NCI-H345 treated with DMSO at 0.1 percent for 48 hours (cell line): ENCODE measurements at regions not wholly inside any gene's neighbourhood (a gene's known extent, or its start where the extent isn't known, plus 50 kb on each side); places are given as distances from the start of the nearest gene placed in this dataset.
"Not testable (repeated sequence)": the region's sequence is repeated elsewhere in the genome, so short reads cannot be mapped to it uniquely, and the experiment has no call there.

ENCODE experiments used
- DNase-seq: peaks from one replicate; lab custom pipeline; 2025; ENCODE audit not compliant: unreplicated experiment; lab: John Stamatoyannopoulos, UW

DNA sequence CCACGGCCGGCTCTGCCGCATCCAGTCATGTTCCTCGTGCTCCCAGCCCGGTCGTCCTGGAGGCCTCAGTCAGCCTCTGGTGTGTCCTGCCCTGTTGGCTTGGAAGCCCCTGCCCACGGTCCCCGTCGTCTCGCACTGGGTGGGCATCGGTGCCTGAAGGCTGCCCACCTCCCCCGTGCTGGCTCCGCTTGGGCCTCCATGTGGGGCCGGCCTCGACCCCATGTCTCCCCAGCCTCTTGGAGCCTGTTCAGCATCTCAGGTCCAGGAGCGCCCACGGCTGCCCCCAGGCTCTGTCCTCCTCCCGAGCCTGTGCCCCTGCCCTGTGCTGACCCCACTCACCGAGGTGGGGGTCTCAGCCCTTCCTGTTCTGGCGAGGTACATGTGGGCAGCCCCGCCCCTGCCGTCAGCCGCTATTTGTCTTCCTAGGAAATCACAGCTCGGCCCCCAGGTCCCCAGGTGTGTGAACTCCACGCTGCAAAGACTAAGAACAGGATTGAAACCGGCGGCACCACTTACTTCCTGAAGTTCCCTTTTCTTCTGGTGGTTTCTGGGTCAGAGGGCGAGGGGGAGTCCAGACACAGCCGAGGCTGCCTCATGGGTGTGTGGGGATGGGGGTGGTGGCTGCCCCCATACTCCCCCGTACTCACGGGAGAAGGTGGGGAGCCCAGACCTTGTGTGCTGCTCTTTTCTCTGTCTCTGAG, 221.3 kb downstream of the TMEM121 start:
- DNase-seq, result not testable (repeated sequence)

DNA sequence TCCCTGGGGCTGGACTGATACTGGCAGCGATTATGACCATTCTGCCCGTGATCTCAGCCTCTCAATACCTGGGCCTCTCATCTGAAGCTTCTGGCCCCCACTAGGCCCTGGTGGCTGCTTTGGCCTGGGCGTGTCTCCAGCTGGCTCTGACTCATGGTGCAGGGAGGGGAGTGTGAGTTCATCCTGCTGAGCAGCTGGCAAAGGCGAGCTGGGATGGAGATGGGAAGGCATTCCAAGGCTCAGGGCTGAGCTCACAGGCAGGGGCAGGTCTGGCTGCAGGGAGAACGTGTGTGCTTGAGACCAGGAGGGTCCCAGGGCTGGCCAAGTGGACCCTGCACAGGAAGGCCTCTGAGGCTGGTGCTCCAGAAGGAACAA, 221.8 kb downstream of the TMEM121 start:
- DNase-seq, result no peak

DNA sequence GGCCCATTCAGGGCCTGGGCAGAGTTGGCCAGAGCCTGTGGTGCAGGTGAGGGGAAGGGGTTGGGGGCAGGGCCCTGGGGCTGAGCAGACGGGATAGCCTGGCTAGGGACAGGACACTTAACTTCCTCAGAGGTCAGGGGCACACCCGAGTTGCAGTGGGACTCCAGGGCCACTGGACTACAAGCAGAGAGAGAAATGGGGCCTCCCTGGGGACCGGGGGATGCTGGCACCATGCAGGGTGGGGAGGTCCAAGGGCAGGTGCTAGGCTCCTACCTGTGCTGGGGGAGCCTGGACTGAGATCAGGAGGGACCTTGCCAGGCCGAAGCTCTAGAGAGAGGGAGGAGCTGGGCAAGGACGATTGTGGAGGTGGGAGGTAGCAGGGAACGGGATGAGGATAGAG, 222.3 kb downstream of the TMEM121 start:
- DNase-seq, result not testable (repeated sequence)

DNA sequence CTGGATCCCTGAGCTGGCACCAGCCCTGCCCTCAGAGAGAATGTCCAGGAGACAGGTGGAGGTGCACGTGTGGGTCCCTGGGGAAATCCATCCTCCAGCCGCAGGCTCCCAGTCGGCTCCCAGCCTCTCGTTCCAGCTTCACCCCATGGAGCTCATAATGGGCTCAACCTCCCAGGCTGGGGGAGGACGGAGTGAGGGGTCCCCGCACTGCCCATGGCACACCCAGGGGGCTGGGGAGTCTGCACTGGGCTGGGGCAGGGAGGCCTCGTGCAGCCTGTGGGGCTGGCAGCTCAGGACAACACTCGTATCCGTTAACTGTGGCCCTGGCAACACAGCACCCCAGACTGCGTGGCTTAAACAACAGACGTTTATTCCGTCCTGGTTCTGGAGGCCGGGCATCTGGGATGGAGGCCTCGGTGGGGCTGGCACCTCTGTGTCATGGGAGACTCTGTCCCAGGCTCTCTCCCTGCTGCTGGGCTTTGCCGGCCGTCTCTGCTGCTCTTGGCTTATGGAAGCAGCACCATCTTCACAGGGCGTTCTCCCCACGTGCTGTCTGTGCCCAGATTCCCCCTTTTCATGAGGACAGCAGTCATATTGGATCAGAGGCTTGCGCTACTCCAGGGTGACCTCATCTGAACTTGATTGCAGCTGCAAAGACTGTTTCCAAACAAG, 223.6 kb downstream of the TMEM121 start:
- DNase-seq, result not testable (repeated sequence)

DNA sequence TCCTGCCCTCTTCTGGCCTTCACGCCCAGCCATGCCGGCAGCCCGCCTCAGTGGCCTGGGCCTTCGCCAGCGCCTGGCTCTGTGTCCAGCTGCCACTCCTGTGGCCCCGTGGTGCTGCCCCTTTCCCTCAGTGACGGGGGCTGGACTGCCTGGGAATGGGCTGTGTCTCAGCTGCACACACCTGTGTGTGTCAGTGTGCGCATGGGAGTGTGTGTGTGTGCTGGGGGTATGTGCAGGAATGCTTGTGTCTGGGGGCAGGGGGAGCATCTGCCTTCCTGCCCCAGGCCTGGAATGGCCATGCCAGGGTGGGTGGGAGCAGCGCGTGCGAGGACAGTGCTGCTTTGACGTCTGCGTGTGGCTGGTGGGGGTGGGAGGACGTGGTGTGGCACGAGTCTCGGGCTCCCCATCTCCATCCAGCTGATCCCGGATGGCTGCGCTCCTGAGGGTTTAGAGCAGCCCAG, 224.9 kb downstream of the TMEM121 start:
- DNase-seq, result not testable (repeated sequence)

DNA sequence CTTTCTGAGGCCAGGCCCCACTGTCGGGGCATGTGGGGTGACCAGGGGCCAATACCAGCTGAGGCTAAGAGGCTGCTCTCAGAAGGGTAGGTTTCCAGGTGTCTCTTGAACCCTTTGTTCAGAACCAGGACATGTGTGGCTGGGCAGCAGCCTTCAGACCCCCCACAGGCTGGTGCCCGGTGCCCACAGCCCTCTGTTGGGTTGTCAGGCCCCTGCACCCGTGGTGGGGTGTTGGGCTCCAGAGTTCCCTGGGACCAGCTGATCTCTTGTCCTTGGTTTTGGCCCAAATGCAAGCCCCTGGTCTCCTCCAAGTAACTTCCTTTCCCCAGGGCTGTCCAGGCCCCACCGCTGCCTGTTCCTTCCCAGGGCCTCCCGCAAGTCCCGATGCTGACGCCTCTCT, 226.0 kb downstream of the TMEM121 start:
- not testable (repeated sequence) for DNase-seq

DNA sequence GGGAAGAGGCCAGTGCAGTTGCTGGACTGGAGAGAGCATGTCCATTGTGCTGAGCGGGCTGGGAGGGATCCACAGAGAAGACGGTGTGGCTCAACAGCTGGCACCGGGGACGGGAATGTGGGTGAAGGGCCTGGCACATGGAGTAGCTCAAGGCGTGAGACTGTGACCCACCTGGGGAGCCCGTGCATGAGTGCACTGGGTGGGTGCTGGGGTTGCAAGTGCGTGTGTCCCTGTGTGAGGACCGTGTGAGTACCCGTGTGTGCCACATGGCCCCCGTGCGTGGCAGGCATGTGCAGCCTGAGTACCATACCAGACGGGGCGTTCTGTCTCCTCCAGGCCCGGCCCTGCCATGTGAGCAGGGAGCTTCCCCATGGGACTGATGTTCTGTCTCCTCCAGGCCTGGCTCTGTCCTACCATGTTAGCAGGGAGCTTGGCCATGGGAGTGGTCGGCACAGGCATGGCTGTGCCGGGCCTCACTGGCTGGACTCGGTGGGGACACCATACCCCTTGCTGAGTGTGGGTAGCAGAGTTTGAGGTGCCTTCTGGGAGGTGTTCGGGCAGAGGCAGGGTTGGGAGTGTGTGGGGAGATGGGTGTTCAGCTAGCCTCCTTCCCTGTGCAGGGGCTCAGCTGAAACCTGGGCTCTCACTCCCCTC, 234.4 kb downstream of the TMEM121 start:
- no peak for DNase-seq

DNA sequence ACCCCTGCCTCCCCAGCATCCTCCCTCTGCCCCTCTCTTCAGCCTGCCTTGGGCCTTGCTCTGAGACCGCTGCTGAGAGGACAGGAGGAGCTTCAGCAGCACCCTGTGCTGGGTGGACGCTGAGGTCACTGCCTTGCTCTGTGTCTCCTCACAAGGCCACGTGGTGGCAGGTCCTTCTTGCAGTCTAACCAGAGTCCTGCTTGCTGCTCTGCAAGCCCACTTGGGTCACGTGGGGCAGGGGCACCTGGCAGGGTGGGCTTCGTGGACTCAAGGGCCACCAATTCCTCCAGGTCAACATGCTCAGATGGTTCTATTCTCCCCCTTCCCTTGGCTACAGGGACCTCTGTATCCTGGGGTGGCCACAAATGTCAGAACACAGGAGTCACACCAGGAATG, 235.0 kb downstream of the TMEM121 start:
- not testable (repeated sequence) for DNase-seq

DNA sequence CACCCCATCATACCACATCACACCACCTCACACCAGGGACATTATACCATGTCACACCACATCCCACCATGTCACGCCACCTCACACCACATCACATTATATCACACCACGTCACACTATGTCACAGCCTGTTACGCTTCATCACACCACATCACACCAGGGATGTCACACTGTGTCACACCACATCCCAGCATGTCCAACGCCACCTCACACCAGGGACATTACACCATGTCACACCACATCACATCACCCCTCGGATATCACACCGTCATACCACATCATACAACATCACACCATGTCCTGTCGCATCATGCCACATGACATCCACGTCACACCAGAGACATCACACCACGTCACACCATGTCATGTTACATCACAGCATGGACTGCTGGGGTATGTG, 235.5 kb downstream of the TMEM121 start:
- no peak for DNase-seq

DNA sequence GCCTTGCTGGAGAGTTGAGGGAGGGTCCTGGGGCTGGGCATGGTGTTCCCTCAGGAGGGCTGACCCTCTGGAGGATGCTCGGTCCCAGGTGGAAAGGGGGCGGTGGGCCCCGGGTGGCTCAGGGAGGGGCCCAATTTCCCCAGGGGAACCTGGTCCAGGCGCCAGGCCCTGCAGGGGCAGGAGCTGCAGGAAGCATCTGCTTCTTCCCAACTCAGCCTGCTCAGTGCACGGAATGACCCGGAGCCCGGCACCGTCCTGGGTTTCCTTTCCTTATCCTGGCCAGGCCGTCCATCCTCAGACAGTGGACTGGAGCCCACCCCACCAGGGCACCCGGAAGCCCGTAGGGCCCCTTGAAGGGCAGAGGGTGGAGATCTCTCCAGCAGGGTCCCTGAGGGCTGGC, 235.9 kb downstream of the TMEM121 start:
- not testable (repeated sequence) for DNase-seq

DNA sequence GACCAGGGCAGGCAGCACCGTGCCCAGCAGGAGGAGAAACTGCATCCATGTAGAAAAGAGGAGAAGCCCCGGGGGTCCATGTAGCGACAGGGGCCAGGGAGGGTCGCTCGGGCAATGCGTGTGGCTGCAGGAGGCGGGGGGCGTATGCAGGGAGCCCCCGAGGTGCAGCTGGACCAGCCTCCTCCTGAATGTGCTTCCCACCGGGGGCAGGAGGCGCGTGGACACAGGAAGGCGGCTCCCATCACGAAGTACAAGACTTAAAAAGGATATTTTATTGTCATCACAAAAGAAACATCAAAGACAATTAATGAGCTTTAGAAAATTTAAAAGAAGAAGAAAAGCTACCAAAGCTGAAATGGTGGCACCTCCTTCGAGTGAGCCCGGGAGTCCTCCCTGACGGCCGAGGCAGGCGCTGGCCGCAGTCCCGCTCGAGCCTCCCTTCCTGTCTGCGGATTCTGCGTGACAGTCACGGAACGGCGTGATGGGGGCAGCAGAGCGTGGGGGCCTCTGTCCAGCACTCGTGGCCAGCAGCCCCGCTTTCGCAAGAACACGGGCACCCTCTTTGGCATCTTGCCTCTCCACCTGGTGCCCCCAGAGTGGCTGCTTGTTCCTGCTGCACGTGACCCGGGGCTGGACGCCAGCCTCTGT, 238.0 kb downstream of the TMEM121 start:
- not testable (repeated sequence) for DNase-seq

DNA sequence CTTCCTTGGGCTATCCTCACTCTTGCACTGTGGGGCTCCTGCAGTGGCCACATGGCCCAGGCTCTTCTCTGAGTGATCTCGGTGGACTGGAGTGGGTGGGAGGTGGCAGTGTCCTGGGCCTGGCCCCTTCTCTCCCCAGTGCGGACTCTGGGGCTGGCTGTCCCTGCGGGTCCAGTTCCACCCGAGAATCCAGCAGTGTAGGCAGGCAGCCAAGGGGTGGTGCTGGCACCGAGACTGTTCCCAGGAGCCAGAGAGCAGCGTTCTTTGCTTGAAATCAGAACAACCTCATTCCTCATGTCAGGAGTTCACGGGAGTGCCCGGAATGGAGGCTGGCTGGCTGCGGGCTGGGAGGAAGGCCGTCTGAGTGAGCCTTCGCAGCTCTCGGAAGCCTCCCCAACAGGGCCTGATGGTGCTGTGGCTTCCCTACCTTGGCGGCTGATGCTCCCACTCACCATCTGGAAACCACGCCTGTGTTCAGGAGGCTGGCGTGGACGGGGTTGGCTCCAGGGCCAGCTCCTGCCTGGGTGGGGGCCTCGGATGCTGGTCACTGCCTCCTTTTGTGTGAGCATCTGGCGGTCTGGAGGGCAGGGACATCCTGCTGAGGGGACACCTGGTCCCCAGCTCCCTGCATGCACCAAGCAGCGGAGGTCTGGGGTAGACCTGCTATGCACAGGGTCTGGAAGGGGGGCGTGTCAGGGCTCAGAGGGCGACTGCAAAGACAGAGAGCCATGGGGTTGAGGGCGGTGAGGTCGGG, 238.9 kb downstream of the TMEM121 start:
- not testable (repeated sequence) for DNase-seq

DNA sequence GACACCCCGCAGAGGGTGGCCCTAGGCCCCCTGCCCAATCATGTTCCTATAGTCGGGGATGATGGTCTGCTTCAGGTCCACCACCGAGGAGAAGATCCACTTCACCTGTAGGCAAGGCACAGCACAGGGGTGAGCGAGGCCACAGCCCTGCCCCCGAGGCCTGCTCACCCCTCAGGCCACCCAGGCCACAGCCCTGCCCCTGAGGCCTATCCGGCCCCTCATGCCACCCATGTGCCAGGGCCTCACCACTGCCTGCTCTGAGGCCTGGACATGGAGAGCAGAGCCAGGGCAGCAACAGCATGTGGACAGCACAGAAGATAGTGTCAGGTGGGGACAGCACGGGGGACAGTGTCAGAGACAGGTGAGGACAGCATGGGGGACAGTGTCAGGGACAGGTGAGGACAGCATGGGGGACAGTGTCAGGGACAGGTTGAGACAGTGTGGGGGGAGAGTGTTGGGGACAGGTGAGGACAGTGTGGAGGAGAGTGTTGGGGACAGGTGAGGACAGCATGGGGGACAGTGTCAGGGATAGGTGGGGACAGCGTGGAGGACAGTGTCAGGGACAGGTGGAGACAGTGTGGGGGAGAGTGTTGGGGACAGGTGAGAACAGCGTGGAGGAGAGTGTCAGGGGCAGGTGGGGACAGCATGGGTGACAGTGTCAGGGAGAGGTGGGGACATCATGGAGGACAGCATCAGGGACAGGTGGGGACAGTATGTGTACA, 239.7 kb downstream of the TMEM121 start:
- no peak for DNase-seq

DNA sequence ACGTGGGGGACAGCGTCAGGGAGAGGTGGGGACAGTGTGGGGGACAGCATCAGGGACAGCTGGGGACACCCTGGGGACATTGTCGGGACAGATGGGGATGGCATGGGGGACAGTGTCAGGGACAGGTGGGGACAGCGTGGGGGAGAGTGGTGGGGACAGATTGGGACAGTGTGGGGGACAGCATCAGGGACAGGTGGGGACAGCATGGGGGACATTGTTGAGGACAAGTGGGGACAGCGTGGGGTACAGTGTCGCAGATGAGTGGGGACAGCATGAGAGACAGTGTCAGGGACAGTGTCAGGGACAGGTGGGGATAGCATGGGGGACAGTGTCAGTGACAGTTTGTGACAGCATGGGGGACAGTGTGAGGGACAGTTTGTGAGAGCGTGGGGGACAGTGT, 240.9 kb downstream of the TMEM121 start:
- DNase-seq, result no peak

DNA sequence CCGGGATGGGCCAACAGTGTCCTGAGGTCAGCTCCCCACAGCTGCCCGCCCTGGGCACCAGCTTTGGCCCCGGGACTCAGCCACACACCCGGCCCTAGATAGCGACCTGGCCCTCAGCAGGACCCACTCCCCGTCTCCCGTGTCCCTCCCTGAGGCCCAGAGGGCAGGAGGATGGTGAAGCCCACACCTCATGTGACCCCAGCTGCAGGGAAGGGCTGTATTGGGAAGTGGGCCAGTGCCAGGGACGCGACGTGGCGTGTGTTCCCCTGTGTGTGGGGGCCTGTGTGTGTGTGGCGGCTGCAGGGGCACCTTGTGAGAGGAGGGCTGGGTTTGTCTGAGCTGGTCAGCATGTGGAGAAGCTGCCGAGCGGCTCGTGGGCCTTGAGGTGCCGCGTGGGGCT, 241.7 kb downstream of the TMEM121 start:
- not testable (repeated sequence) for DNase-seq

DNA sequence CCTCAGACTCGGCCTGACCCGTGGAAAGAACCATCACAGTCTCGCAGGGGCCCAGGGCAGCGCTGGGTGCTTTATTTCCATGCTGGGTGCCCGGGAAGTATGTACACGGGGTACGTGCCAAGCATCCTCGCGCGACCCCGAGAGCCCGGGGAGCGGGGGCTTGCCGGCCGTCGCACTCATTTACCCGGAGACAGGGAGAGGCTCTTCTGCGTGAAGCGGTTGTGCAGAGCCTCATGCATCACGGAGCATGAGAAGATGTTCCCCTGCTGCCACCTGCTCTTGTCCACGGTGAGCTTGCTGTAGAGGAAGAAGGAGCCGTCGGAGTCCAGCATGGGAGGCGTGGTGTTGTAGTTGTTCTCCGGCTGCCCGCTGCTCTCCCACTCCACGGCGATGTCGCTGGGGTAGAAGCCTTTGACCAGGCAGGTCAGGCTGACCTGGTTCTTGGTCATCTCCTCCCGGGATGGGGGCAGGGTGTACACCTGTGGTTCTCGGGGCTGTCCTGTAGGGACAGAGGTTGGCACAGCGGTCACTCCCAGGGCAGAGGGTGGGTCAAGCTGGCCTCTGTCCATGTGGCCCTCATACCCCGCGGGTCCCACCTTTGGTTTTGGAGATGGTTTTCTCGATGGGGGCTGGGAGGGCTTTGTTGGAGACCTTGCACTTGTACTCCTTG, 242.8 kb downstream of the TMEM121 start:
- DNase-seq, result not testable (repeated sequence)

DNA sequence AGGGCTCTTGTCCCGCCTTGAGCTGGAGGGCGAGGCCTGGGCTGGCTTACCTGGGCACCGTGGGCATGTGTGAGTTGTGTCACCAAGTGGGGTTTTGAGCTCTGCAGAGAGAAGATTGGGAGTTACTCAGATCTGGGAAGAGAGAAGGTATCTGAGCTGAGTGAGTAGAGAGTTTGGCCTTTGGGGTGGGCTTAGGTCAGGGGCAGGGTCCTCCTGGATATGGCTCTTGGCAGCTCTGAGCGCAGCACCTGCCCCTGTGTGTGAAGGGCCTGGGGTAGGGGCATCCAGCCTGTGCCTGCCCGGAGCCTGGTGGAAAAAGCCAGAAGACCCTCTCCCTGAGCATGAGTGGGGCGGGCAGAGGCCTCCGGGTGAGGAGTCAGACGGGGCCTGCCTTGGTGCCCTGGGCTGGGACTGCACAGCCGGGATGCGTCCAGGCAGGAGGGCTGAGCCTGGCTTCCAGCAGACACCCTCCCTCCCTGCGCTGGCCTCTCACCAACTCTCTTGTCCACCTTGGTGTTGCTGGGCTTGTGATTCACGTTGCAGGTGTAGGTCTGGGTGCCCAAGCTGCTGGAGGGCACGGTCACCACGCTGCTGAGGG, 244.3 kb downstream of the TMEM121 start:
- DNase-seq, result not testable (repeated sequence)

DNA sequence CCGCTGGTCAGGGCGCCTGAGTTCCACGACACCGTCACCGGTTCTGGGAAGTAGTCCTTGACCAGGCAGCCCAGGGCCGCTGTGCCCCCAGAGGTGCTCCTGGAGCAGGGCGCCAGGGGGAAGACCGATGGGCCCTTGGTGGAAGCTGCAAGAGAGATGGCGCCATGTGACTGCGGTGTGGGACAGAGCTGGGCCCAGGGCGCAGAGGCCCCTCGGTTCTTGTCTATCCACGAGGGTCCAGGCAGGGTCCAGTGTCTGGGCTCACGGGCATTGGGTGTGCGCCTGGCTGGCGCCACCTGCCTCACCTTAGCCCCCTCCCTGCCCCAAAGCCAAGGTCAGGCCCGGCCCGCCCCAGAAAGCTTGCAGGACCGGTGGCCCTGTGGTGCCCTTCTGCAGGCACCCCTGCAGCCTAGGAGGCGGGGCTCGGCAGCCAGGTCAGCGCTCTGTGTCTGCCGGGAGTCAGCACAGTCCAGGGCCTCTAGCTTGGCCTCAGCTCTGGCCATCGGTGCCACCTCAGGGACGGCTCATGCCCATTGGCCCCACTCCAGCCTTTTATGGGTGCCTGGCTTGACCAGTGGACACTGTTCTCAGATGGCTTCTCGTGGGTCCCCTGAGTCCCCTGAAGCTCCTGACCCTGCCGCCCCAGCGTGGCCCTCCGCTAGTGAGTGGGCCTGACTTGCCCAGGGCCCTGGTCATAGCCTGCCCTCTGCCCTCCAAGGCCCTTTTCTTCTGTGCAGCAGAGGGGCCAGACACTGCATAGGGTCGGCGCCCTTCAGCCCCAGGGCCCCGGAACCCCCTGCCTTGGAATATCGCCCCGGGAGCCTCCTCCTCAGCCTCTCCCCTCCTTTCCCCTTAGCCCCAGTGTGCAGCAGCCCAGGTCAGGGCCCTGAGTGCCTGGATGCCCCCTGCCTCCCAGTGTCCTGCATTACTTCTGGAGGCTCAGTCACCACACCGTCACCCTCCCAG, 245.2 kb downstream of the TMEM121 start:
- not testable (repeated sequence) for DNase-seq
